Activated naive CD4-positive, alpha-beta T cell treated with anti-CD3 and anti-CD28 coated beads for 36 hours (primary cell): ENCODE measurements at regions not wholly inside any gene's neighbourhood (a gene's known extent, or its start where the extent isn't known, plus 50 kb on each side); places are given as distances from the start of the nearest gene placed in this dataset.

Experiments used
- CTCF ChIA-PET: fragments of 350-600 bp; sonication (Branson Sonifier 250); formaldehyde crosslinking; loops from one replicate; lab custom pipeline; 2021; ENCODE audit warnings: antibody characterized with exemption; lab: Charles Lee
- DNase-seq: peaks from one replicate; pipeline ENCODE4 v3.0.0-alpha.2; 2020
- H3K27ac Mint-ChIP-seq: one replicate; pipeline ENCODE4 v1.8.0; 2021; ENCODE audit warnings: mild to moderate bottlenecking, mixed read lengths
- H3K27me3 Mint-ChIP-seq: one replicate; pipeline ENCODE4 v1.8.0; 2021; ENCODE audit warnings: low read depth, mixed read lengths
- H3K36me3 Mint-ChIP-seq: one replicate; pipeline ENCODE4 v1.8.0; 2021; ENCODE audit warnings: low read depth, mixed read lengths
- H3K4me1 Mint-ChIP-seq: one replicate; pipeline ENCODE4 v1.8.0; 2021; ENCODE audit warnings: low read depth, mixed read lengths
- H3K4me3 Mint-ChIP-seq: one replicate; pipeline ENCODE4 v1.8.0; 2021; ENCODE audit warnings: mild to moderate bottlenecking, moderate library complexity, mixed read lengths
- H3K9me3 Mint-ChIP-seq: one replicate; pipeline ENCODE4 v1.8.0; 2021; ENCODE audit warnings: mixed read lengths
- intact Hi-C: fragments of 100-400 bp; cut with micrococcal nuclease; formaldehyde crosslinking; loops from one replicate; pipeline ENCODE4 v1.15.1; 2023

- no peak overlapping the region for H3K27ac Mint-ChIP-seq
- intact Hi-C loops: no loop called here
- no peaks in the 10 kb centered on the region for H3K4me1 Mint-ChIP-seq
- H3K4me3 Mint-ChIP-seq: no peak overlapping the region
- no peak for DNase-seq
- CTCF ChIA-PET: no interaction called here
- no peaks in the 10 kb centered on the region for H3K27me3 Mint-ChIP-seq
- peaks cover under 1% of the 10 kb centered on the region for H3K9me3 Mint-ChIP-seq
- H3K36me3 Mint-ChIP-seq: no peaks in the 10 kb centered on the region
These were observed 275.8 kb upstream of the IL1RAPL1 start for GRCh38 chrX:28311466-28311865.

GRCh38 chrX:28303486-28303885 lies 283.8 kb upstream of the IL1RAPL1 start:
- peaks cover 2% of the 10 kb centered on the region for H3K9me3 Mint-ChIP-seq
- DNase-seq: no peak
- H3K27ac Mint-ChIP-seq: no peak overlapping the region
- H3K4me1 Mint-ChIP-seq: no peaks in the 10 kb centered on the region
- CTCF ChIA-PET: no interaction called here
- intact Hi-C loops: no loop called here
- no peaks in the 10 kb centered on the region for H3K27me3 Mint-ChIP-seq
- no peak overlapping the region for H3K4me3 Mint-ChIP-seq
- no peaks in the 10 kb centered on the region for H3K36me3 Mint-ChIP-seq

- Mint-ChIP-seq H3K9me3 (no peaks in the 10 kb centered on the region), H3K4me3 (no peak overlapping the region), H3K4me1 (no peaks in the 10 kb centered on the region), H3K27me3 (no peaks in the 10 kb centered on the region), H3K27ac (no peak overlapping the region), H3K36me3 (no peaks in the 10 kb centered on the region)
- CTCF ChIA-PET: no interaction called here
- no peak for DNase-seq
- intact Hi-C loops: no loop called here
These were observed 297.5 kb upstream of the DCAF8L1 start for GRCh38 chrX:28278726-28279125.

DNA sequence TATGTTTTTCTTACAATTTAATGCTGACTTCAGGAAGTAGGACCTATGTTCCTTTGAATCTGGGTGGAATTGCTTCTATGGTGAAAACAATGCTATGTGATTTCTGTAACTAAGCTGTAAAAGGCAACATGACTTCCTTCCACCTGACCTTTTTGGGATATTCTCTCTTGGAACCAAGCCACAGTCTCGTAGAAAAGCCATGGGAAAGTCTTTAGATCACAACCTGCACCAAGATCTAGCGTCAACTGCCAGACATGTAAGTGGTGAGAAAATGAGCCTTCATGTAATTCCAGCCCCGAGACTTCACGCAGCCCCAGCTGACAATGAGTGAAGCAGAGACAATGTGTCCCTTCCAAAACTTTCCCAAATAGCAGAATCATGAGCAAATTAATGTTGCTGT lies 297.0 kb upstream of the DCAF8L1 start:
- no peaks in the 10 kb centered on the region for H3K9me3 Mint-ChIP-seq
- H3K36me3 Mint-ChIP-seq: no peaks in the 10 kb centered on the region
- no peaks in the 10 kb centered on the region for H3K27me3 Mint-ChIP-seq
- H3K4me1 Mint-ChIP-seq: no peaks in the 10 kb centered on the region
- CTCF ChIA-PET: no interaction called here
- H3K4me3 Mint-ChIP-seq: no peak overlapping the region
- intact Hi-C loops: no loop called here
- no peak overlapping the region for H3K27ac Mint-ChIP-seq
- no peak for DNase-seq

GRCh38 chrX:28273736-28274135 lies 292.5 kb upstream of the DCAF8L1 start:
- H3K9me3 Mint-ChIP-seq: no peaks in the 10 kb centered on the region
- H3K4me3 Mint-ChIP-seq: no peak overlapping the region
- no peaks in the 10 kb centered on the region for H3K4me1 Mint-ChIP-seq
- CTCF ChIA-PET: no interaction called here
- no peaks in the 10 kb centered on the region for H3K27me3 Mint-ChIP-seq
- H3K27ac Mint-ChIP-seq: no peak overlapping the region
- H3K36me3 Mint-ChIP-seq: no peaks in the 10 kb centered on the region
- intact Hi-C loops: no loop called here
- no peak for DNase-seq

DNA sequence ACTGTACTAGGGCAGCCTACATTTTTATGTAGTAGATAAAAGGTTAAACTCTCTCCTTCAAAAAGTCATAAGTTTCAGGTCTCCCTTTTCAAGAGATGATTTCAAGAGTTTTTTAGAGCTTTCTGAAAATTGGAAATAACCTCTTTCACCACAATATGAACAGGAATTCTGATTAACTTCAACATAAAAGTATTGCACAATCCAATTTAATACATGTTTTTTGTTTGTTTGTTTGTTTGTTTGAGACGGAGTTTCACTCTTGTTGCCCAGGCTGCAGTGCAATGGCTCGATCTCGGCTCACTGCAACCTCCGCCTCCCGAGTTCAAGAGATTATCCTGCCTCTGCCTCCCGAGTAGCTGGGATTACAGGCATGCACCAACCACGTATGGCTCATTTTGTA lies 265.4 kb upstream of the DCAF8L1 start:
- no peak overlapping the region for H3K4me3 Mint-ChIP-seq
- no peaks in the 10 kb centered on the region for H3K9me3 Mint-ChIP-seq
- H3K27me3 Mint-ChIP-seq: no peaks in the 10 kb centered on the region
- intact Hi-C loops: no loop called here
- DNase-seq: no peak
- H3K4me1 Mint-ChIP-seq: no peaks in the 10 kb centered on the region
- no peaks in the 10 kb centered on the region for H3K36me3 Mint-ChIP-seq
- CTCF ChIA-PET: no interaction called here
- no peak overlapping the region for H3K27ac Mint-ChIP-seq

DNA sequence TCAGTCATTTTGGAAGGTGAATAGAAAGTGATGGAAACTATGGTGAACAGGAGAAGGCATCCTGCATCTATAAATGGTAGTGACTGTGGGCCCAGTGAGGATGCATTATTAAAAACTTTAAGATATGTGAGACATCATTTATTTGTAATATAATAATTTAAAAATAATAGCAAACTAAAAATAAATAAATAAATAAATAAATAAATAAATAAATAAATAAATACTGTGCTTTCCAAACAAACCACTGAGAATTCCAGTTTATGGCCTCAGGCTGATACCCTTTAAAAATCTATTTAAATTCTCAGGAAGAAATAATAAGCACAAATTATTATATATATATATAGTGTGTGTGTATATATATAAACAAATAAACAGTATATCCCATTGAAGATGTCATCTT lies 248.0 kb upstream of the DCAF8L1 start:
- Mint-ChIP-seq H3K36me3 (no peaks in the 10 kb centered on the region), H3K27me3 (no peaks in the 10 kb centered on the region), H3K4me1 (no peaks in the 10 kb centered on the region), H3K9me3 (no peaks in the 10 kb centered on the region), H3K27ac (no peak overlapping the region), H3K4me3 (no peak overlapping the region)
- intact Hi-C loops: no loop called here
- no peak for DNase-seq
- CTCF ChIA-PET: no interaction called here

DNA sequence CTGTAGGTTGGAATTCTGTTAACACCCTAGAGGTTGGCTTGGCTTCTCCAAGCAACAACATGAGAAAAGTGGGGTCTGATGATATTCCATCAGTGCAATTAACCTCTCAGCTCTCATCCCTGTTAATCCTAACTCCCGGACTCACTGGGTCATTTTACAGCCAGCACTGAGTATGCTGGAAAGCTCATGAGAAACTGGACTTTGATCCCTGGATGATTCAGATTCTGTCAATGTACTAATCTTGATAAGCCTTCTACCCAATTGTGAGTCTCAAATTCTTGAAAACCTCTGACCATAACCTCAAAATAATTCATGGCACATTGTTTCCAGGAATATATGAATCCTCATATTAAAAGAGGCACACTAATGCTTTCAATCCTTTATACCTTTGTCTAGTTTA lies 244.3 kb upstream of the DCAF8L1 start:
- intact Hi-C loops: no loop called here
- no peaks in the 10 kb centered on the region for H3K27me3 Mint-ChIP-seq
- H3K27ac Mint-ChIP-seq: no peak overlapping the region
- H3K9me3 Mint-ChIP-seq: no peaks in the 10 kb centered on the region
- DNase-seq: no peak
- no peaks in the 10 kb centered on the region for H3K4me1 Mint-ChIP-seq
- CTCF ChIA-PET: no interaction called here
- no peaks in the 10 kb centered on the region for H3K36me3 Mint-ChIP-seq
- H3K4me3 Mint-ChIP-seq: no peak overlapping the region

- Mint-ChIP-seq H3K27me3 (no peaks in the 10 kb centered on the region), H3K4me1 (no peaks in the 10 kb centered on the region), H3K9me3 (no peaks in the 10 kb centered on the region), H3K36me3 (no peaks in the 10 kb centered on the region), H3K27ac (no peak overlapping the region), H3K4me3 (no peak overlapping the region)
- intact Hi-C loops: no loop called here
- no peak for DNase-seq
- CTCF ChIA-PET: no interaction called here
These were observed 242.7 kb upstream of the DCAF8L1 start for GRCh38 chrX:28223991-28224390.

DNA sequence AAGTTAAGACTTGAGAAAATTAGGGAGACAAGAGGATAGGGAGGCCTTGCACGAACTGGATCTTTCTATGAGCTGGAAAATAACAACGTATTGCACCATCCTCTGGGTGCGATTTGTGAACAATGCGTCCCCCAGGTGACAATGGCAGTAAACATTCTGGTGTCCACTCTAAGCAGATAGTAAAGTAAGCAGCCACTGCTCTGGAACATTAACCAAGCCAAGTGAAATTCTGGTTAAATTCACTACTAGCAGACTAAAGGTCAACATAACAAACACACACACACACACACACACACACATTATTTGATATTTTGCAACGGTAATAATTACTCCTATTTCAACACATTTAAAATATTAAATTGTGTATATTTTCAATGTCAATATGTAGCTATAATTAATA lies 242.2 kb upstream of the DCAF8L1 start:
- no peaks in the 10 kb centered on the region for H3K9me3 Mint-ChIP-seq
- DNase-seq: no peak
- CTCF ChIA-PET: no interaction called here
- intact Hi-C loops: no loop called here
- H3K4me1 Mint-ChIP-seq: no peaks in the 10 kb centered on the region
- no peaks in the 10 kb centered on the region for H3K27me3 Mint-ChIP-seq
- H3K27ac Mint-ChIP-seq: no peak overlapping the region
- no peak overlapping the region for H3K4me3 Mint-ChIP-seq
- H3K36me3 Mint-ChIP-seq: no peaks in the 10 kb centered on the region

- intact Hi-C loops: no loop called here
- H3K36me3 Mint-ChIP-seq: no peaks in the 10 kb centered on the region
- H3K4me3 Mint-ChIP-seq: no peak overlapping the region
- CTCF ChIA-PET: interaction anchor here (0.6 kb wide), 1 partner anchor 1276 kb away, joined by 3 read pairs; no protein-coding TSS in a partner anchor
- H3K27ac Mint-ChIP-seq: no peak overlapping the region
- no peak for DNase-seq
- H3K27me3 Mint-ChIP-seq: peaks cover 3% of the 10 kb centered on the region
- no peaks in the 10 kb centered on the region for H3K9me3 Mint-ChIP-seq
- no peaks in the 10 kb centered on the region for H3K4me1 Mint-ChIP-seq
These were observed 224.7 kb upstream of the DCAF8L1 start for GRCh38 chrX:28205905-28206304.

- CTCF ChIA-PET: no interaction called here
- intact Hi-C loops: no loop called here
- peaks cover 3% of the 10 kb centered on the region for H3K27me3 Mint-ChIP-seq
These were observed 223.9 kb upstream of the DCAF8L1 start for GRCh38 chrX:28205126-28205525.

DNA sequence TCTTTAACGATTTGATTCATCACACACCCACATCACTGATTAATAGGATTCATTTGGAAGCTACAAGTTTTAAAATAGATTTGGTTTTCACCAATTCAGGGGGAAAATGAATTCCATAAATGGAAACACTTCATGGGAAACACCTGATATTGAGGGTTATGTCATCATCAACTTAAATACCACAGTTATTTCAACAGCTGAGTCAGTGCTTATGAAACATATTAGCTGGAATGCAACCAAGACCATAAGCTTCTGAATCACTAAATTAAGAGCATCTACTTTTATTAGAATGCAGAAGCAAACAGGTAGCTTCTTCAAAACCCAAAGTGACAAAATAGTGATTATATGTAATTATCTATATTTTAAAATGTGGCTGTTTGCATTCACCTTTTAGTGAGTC lies 207.8 kb upstream of the DCAF8L1 start:
- Mint-ChIP-seq H3K36me3 (no peaks in the 10 kb centered on the region), H3K9me3 (no peaks in the 10 kb centered on the region), H3K27ac (no peak overlapping the region), H3K4me1 (no peaks in the 10 kb centered on the region), H3K27me3 (no peaks in the 10 kb centered on the region), H3K4me3 (no peak overlapping the region)
- CTCF ChIA-PET: no interaction called here
- no peak for DNase-seq
- intact Hi-C loops: no loop called here

More at GRCh38 chrX:28205126-28205525, 223.9 kb upstream of the DCAF8L1 start:
- no peak for DNase-seq
- H3K9me3 Mint-ChIP-seq: no peaks in the 10 kb centered on the region
- no peak overlapping the region for H3K27ac Mint-ChIP-seq
- no peaks in the 10 kb centered on the region for H3K36me3 Mint-ChIP-seq
- H3K4me3 Mint-ChIP-seq: no peak overlapping the region
- H3K4me1 Mint-ChIP-seq: no peaks in the 10 kb centered on the region

GRCh38 chrX:28188526-28188925 lies 207.3 kb upstream of the DCAF8L1 start:
- DNase-seq: no peak
- Mint-ChIP-seq H3K27me3 (no peaks in the 10 kb centered on the region), H3K27ac (no peak overlapping the region), H3K4me1 (no peaks in the 10 kb centered on the region), H3K36me3 (no peaks in the 10 kb centered on the region), H3K4me3 (no peak overlapping the region), H3K9me3 (no peaks in the 10 kb centered on the region)
- intact Hi-C loops: no loop called here
- CTCF ChIA-PET: no interaction called here
